Colon (tissue), 2 donors: ENCODE measurements at regions not wholly inside any gene's neighbourhood (a gene's known extent, or its start where the extent isn't known, plus 50 kb on each side); places are given as distances from the start of the nearest gene placed in this dataset.
"Not testable (repeated sequence)": the region's sequence is repeated elsewhere in the genome, so short reads cannot be mapped to it uniquely, and the experiment has no call there.

Experiments used
- FAIRE-seq: peaks from 2 replicates; lab custom pipeline; 2012; peaks lifted over from hg19 to GRCh38; lab: Jason Lieb, UNC
- donor health status: control.
- donor health status: control.

- no peak for FAIRE-seq
Measured at GRCh38 chr6:112401083-112401482, 54.0 kb downstream of the RFPL4B start.

DNA sequence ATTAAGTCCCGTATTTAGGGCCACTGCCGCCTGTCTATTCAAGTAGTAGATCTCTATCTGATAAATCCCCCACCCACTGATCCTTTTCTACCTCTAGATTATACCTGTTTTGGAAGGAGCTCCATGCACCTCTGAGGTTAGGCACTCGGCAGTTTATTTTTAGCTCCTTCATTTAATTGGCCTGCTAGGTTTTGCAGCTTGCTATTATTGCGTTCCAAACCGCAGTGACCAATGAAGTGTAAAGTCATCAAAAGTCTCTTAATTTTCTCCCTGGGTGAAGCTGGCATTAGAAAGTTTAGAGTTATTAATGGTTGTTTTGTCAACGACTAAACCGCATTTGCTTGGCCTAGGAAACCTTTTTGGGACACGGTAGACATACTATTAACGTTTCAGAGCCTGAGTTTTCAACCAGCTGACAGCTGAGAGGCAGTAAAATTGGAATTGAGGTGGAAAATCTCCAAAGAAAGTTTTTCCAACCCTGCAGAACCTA, 60.0 kb downstream of the RFPL4B start:
- FAIRE-seq, result no peak

DNA sequence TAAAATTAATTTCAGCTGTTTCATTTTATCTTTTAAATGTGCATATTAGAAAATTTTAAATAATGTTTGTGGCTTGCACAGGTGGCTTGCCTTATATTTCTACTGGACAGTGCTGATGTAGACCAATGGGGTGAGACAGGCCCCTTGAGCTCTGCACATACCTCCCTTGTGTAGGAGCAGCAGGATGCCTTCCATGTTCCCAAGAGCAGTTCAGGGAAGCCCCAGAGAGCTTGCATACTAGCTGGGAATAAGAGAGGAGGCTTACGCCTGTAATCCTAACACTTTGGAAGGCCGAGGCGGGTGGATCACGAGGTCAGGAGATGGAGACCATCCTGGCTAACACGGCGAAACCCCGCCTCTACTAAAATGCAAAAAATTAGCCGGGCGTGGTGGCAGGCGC, 61.4 kb downstream of the RFPL4B start:
- no peak for FAIRE-seq

DNA sequence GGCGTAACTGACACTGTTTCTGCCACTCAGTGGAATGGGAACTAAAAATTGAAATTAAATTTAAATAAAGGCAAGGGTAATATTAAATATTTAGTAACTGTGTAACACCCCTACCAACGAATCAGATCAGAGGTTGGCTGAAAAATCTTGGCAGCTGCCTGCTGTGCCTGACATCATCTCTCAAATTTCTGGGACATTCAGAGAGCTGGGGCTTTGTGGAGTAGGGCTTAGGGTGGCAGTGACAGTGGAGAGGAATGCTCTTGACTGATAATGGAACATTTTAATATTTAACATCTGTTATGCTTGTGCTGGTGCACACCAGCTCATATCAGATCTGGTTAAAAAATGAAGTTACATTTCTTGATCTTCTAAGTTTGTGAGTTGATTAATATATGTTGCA, 62.2 kb downstream of the RFPL4B start:
- FAIRE-seq, result no peak

DNA sequence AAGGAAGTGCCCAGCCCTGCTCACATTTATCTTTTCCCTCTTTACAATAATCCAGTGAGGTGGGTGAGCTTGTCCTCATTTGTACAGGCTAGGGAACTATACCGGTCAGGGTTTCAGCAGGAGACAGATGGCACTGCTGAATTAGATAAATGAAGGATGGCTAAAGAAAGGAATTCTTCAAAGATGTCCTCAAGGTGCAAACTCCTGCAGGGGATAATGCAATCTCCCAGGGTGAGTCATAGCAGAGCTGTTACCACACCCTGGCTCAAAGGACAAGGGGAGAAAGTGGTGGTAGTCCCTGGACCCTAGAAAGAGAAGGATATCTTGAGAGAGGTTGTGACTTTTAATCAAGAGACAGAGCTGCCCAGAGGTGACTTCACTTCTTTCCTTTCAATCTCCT, 66.7 kb downstream of the RFPL4B start:
- no peak for FAIRE-seq

- no peak for FAIRE-seq
Measured at GRCh38 chr6:112415366-112415765, 68.2 kb downstream of the RFPL4B start.

DNA sequence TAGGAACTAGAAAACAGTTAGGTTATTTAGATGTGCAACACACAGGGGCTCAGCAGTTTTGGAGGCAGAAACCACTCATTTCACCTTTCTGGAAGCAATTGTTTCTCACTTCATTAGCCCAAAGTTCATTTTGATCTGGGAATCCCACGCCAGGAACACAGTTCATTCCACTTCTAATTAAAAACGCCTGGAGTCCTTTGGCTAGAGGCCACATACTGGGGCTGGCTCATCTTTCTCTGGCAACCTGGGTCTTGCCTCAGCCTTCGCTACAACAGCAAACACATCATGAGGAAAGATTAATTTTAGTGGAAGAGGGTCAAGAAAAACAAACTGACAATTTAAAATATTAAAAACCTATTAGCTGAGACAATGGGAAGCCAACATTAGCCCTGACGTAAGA, 69.7 kb downstream of the RFPL4B start:
- no peak for FAIRE-seq

- FAIRE-seq, result not testable (repeated sequence)
Measured at GRCh38 chr6:112427011-112427410, 79.9 kb downstream of the RFPL4B start.

- FAIRE-seq, result no peak
Measured at GRCh38 chr6:112427499-112427898, 80.4 kb downstream of the RFPL4B start.

DNA sequence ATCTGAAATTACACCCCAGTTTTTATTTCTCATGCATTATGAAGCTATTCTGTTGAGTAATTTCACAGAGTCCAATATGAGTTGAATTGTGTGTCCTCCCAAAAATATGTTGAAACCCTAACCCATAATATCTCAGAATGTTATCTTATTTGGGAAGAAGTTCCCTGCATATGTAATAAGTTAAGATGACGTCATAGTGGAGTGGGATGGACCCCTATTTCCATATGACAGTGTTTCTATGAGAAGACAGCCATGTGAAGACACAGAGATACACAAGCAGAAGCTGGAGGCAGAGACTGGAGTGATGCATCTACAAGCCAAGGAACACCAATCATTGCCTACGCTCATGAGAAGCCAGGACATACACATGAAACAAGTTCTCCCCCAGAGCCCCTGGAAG, 81.3 kb downstream of the RFPL4B start:
- no peak for FAIRE-seq

DNA sequence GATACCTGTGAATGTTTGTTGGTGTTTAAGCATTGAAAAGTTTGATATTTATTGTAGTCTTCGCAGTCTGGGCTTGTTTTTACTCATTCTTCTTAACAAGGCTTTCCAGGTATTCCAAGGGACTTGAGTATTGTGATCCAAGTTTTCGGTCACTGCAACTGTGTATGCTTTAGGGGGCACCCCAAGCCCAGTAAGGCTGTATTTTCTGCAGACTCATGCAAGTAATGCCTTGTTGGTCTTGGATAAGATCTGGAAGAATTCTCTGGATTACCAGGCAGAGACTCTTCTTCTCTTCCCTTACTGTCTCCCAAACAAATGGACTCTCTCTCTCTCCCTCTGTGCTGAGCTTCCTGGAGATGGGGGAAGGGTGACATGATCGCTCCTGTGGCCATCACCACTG, 82.1 kb downstream of the RFPL4B start:
- no peak for FAIRE-seq

DNA sequence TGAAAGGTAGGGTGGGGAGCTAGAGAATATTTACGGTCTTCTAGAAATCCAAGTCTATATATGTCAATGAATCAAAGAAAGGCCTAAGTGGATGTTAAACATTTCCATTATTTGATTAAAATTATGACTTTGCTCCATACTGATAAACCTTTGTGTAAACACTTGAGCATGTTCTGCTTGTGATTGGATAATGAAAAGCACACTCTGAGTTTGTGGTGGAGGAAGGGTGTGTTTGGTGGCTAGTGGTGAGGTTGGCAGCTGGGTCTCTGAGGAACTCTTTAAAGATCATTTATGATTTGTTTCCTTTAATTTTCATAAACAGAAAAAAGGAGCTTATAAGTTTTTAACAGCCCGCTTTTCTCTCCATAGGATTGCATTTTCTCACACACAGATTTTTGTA, 84.7 kb downstream of the RFPL4B start:
- no peak for FAIRE-seq

DNA sequence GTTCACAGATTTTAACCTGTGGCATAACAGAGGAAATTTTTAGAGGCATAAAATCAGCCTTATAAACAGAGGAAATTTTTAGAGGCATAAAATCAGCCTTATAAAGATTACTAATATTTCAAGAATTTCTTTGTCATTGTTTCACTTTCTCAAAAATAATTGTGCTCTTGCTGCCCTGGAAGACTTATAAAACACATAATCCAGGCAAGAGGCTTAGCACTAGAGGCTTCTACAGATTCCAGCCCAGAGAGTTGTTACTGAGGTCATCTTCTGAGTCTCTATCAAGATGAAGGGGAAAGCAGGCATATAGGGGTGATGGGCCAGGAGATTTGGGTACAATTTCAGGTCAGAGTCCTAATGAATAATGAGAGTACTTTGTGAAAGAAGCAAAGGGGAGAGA, 85.7 kb downstream of the RFPL4B start:
- no peak for FAIRE-seq

- FAIRE-seq, result no peak
Measured at GRCh38 chr6:112433457-112433856, 86.3 kb downstream of the RFPL4B start.

- FAIRE-seq, result no peak
Measured at GRCh38 chr6:112434896-112435435, 87.8 kb downstream of the RFPL4B start.

DNA sequence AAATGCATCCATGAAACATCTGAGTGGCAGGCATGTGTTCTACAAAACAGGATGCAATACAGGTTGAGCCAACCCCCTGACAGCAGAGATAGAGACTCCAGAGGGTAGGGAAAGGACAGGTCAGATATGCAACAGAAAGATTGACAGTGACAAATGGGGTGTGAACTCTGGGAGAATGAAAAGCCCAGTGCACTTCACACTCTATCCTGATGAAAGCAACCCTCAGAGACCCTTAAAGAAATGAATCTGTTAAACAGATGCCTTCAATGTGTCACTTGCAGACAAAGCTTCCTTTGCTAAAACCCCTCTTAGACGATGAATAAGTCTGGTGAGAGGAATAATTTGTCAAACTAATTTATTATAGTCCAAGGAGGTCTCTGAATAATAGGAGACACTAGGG, 89.9 kb downstream of the RFPL4B start:
- no peak for FAIRE-seq

DNA sequence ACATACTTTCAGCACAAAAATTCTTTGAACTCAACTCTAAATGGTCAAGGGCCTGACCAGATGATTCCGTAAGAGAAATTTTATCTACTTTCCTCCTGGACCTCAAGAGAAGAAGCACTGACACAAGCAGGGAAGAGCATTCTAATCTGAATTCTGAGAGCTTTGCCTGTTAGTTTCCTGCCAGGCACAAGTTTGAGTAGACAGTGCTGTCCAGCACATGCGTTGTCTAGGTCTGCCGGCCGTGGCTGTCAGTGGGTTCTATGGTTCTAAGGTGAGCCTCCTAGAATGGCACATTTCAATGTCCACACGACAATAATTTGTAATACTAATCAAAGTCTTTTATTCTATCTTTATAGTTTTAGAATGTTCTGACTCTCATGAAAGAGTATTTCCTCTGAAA, 91.9 kb downstream of the RFPL4B start:
- FAIRE-seq, result no peak

DNA sequence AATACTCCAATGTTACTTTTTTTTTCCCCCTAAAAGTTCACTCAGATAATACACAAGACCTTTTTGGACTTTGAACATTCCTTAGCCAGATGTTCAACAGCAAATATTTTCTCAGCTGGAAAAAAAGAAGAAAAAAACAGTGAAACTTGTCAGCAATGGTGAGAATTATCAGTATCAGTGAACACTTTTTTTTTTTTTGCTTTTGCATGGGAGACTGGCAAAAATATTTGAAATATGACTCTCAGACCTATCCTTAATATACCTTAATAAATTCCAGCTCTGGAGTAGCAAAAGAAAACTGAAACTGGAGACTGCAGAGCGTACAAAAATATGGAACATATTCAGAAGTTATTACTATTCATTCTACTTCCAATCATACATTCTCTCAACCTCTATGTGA, 92.3 kb downstream of the RFPL4B start:
- no peak for FAIRE-seq

DNA sequence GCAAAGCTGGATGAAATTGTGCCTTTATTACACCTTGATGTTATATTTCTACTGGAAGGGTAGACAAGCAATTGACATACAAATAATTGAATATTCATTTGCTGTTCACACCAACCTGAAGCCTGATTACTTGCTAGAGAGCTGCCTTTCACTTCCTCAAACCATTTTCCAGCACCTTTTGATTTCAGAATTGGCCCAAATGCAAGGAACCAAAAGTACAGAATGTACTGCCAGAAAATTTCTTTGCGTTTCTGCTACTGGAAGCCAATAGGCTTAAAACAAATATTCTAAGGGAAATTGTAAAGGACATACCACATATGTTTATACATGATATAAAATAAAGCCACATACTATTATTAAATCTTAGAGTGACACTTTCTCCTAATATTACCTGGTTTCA, 94.5 kb downstream of the RFPL4B start:
- no peak for FAIRE-seq

GRCh38 chr6:112443179-112444065, 96.3 kb downstream of the RFPL4B start:
- FAIRE-seq, result no peak

DNA sequence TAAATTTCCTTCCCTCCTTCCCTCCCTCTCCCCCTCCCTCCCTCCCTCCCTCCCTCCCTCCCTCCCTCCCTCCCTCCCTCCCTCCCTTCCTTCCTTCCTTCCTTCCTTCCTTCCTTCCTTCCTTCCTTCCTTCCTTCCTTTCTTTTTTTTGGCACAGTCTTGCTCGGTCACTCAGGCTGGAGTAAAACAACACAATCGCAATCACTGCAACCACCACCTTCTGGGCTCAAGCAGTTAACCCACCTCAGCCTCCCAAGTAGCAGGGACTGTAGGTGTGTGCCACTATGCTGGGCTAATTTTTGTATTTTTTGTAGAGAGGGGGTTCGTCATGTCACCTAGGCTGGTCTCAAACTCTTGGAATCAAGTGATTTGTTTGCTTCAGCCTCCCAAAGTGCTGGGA, 101.7 kb downstream of the RFPL4B start:
- not testable (repeated sequence) for FAIRE-seq

DNA sequence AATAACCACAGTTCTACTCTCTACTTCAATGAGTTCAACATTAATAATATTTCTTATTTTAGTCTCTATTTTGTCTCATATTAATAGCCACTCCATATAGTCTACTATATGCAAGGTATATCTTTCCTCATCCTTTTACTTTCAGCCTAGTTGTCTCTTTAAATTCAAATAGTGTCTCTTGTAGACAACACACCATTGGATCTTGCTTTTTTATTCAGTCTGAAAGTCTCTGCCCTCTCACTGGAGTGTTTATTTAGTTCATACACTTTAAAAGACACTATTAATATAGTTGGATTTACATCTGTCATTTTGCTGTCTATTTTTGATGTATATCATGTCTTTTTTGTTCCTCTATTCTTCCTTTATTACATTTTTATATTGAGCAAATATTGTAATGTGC, 103.5 kb downstream of the RFPL4B start:
- no peak for FAIRE-seq

DNA sequence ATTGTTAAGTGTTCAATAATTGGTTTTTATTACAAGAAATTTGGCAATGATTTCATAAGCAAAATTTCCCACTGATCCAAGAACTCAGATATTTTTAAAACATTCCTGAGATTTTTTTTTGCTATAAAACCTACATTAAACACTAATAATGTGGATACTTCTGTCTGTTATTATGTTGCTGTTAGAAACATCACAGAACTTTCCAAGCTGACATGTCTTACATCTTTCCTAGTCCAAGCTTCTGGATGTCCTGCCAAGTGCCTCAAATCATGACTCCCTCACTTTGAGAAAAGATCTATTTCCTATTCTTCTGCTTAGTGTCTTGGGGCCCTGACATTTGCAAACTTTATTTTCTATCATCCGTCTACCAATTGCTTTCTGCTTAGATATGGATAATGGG, 110.8 kb downstream of the RFPL4B start:
- FAIRE-seq, result no peak

- no peak for FAIRE-seq
Measured at GRCh38 chr6:112459758-112460304, 112.7 kb downstream of the RFPL4B start.
